Right cardiac atrium (tissue), 5 donors: ENCODE measurements at regions not wholly inside any gene's neighbourhood (a gene's known extent, or its start where the extent isn't known, plus 50 kb on each side); places are given as distances from the start of the nearest gene placed in this dataset.
"Not testable (repeated sequence)": the region's sequence is repeated elsewhere in the genome, so short reads cannot be mapped to it uniquely, and the experiment has no call there.

Source experiments
- ATAC-seq, 2 donors: fragments of 200-7000 bp; cut with Tn5 transposase; one replicate each; pipeline versions ENCODE4 v1.8.0 to v1.9.1; 2020; ENCODE audit warnings: moderate library complexity in 2 of 2, mild to moderate bottlenecking in 1 of 2
- DNase-seq, 3 donors: peaks; one replicate each; pipeline ENCODE4 v3.0.0-alpha.2; 2020
- H3K27ac ChIP-seq: one replicate; pipeline ENCODE4 v1.5.1; 2013; ENCODE audit warnings: mild to moderate bottlenecking, low read length, control low read depth, moderate library complexity
- H3K27me3 ChIP-seq: one replicate; pipeline ENCODE4 v1.6.1; 2013; ENCODE audit not compliant: control insufficient read depth, insufficient read depth
- H3K4me1 ChIP-seq: one replicate; pipeline ENCODE4 v1.6.1; 2013; ENCODE audit warnings: low read length; ENCODE audit not compliant: control insufficient read depth, insufficient read depth
- H3K4me3 ChIP-seq: one replicate; pipeline ENCODE4 v1.5.1; 2013; ENCODE audit warnings: low read length, control low read depth
- H3K9me3 ChIP-seq: one replicate; pipeline ENCODE4 v1.6.1; 2013; ENCODE audit warnings: low read length; ENCODE audit not compliant: control insufficient read depth
- WGBS: extraction: QIAGEN DNeasy Blood & Tissue Kit; methylation state at CpG from one replicate; pipeline ENCODE4 v1.1.7; 2013; 5-methylcytosine and 5-hydroxymethylcytosine counted together
- intact Hi-C, 4 donors: fragments of 100-400 bp; cut with DNase I; formaldehyde crosslinking; loops; one replicate each; pipeline versions ENCODE4 v1.11.0 to v1.14.0; 2022 to 2023
- donor health status: healthy with polysubstance abuse.
- donor health status: DM: no; HTN: yes; CAD: no.
- donor health status: DM: no; HTN: no; CAD: no.
- donor health status: DM: no; HTN: yes; CAD: no; lungs with severe emphysema.
- donor health status: DM: yes; HTN: yes; CAD: no.

GRCh38 chrX:45577361-45577760, 376.7 kb upstream of the DIPK2B start:
- Histone ChIP-seq H3K27me3 (no peaks in the 10 kb centered on the region), H3K4me1 (no peaks in the 10 kb centered on the region), H3K4me3 (no peak overlapping the region), H3K27ac (no peak overlapping the region), H3K9me3 (no peaks in the 10 kb centered on the region)
- DNase-seq = no peak
- no peak for ATAC-seq
- intact Hi-C loops = no loop called here
- WGBS = 95% methylated on average over 1 of the region's 1 CpG

GRCh38 chrX:45571453-45571852, 370.8 kb upstream of the DIPK2B start:
- 72% methylated on average over 4 of the region's 4 CpGs for WGBS
- H3K9me3 ChIP-seq = no peaks in the 10 kb centered on the region
- no peak overlapping the region for H3K27ac ChIP-seq
- H3K27me3 ChIP-seq = no peaks in the 10 kb centered on the region
- ATAC-seq = no peak
- H3K4me1 ChIP-seq = no peaks in the 10 kb centered on the region
- no peak overlapping the region for H3K4me3 ChIP-seq
- intact Hi-C loops = no loop called here
- DNase-seq = no peak

- Histone ChIP-seq H3K4me3 (no peak overlapping the region), H3K27ac (no peak overlapping the region), H3K4me1 (no peaks in the 10 kb centered on the region), H3K9me3 (no peaks in the 10 kb centered on the region), H3K27me3 (no peaks in the 10 kb centered on the region)
- DNase-seq (no peak), ATAC-seq (no peak)
- WGBS = 90% methylated on average over 2 of the region's 2 CpGs
- intact Hi-C loops = no loop called here
These were observed 365.8 kb upstream of the DIPK2B start for GRCh38 chrX:45566456-45566855.

- Histone ChIP-seq H3K4me3 (no peak overlapping the region), H3K4me1 (no peaks in the 10 kb centered on the region), H3K27ac (no peak overlapping the region), H3K27me3 (no peaks in the 10 kb centered on the region), H3K9me3 (no peaks in the 10 kb centered on the region)
- intact Hi-C loops = no loop called here
- 25% methylated on average over 2 of the region's 2 CpGs for WGBS
- DNase-seq = no peak
- ATAC-seq = no peak
These were observed 356.7 kb upstream of the DIPK2B start for GRCh38 chrX:45557387-45557786.

- intact Hi-C loops = no loop called here
These were observed 354.1 kb upstream of the DIPK2B start for GRCh38 chrX:45554736-45555135.

GRCh38 chrX:45553417-45553816, 352.7 kb upstream of the DIPK2B start:
- WGBS = 71% methylated on average over 1 of the region's 1 CpG

More at GRCh38 chrX:45554736-45555135, 354.1 kb upstream of the DIPK2B start:
- DNase-seq = no peak
- Histone ChIP-seq H3K4me1 (no peaks in the 10 kb centered on the region), H3K27me3 (no peaks in the 10 kb centered on the region), H3K27ac (no peak overlapping the region), H3K9me3 (no peaks in the 10 kb centered on the region), H3K4me3 (no peak overlapping the region)
- WGBS = 90% methylated on average over 1 of the region's 1 CpG
- ATAC-seq = no peak

GRCh38 chrX:45546697-45547096, 346.0 kb upstream of the DIPK2B start:
- H3K9me3 ChIP-seq, H3K27ac ChIP-seq, ATAC-seq, H3K4me1 ChIP-seq, DNase-seq, H3K4me3 ChIP-seq, intact Hi-C loops, H3K27me3 ChIP-seq: not testable (repeated sequence)

More at GRCh38 chrX:45553417-45553816, 352.7 kb upstream of the DIPK2B start:
- H3K4me3 ChIP-seq = no peak overlapping the region
- H3K27me3 ChIP-seq = no peaks in the 10 kb centered on the region
- no peaks in the 10 kb centered on the region for H3K9me3 ChIP-seq
- H3K27ac ChIP-seq = no peak overlapping the region
- no peaks in the 10 kb centered on the region for H3K4me1 ChIP-seq
- no peak for ATAC-seq
- no peak for DNase-seq
- intact Hi-C loops = no loop called here

GRCh38 chrX:45540181-45540580, 339.5 kb upstream of the DIPK2B start:
- no peak overlapping the region for H3K27ac ChIP-seq
- H3K9me3 ChIP-seq = no peaks in the 10 kb centered on the region
- 68% methylated on average over 2 of the region's 2 CpGs for WGBS
- intact Hi-C loops = no loop called here
- H3K4me1 ChIP-seq = no peaks in the 10 kb centered on the region
- H3K27me3 ChIP-seq = no peaks in the 10 kb centered on the region
- H3K4me3 ChIP-seq = no peak overlapping the region
- DNase-seq (no peak), ATAC-seq (no peak)

- Histone ChIP-seq H3K27me3 (no peaks in the 10 kb centered on the region), H3K4me1 (no peaks in the 10 kb centered on the region), H3K4me3 (no peak overlapping the region), H3K9me3 (no peaks in the 10 kb centered on the region), H3K27ac (no peak overlapping the region)
- intact Hi-C loops = no loop called here
- ATAC-seq = no peak
- 88% methylated on average over 1 of the region's 1 CpG for WGBS
- no peak for DNase-seq
These were observed 337.3 kb upstream of the DIPK2B start for GRCh38 chrX:45537936-45538335.

- no peaks in the 10 kb centered on the region for H3K4me1 ChIP-seq
- no peaks in the 10 kb centered on the region for H3K27me3 ChIP-seq
- DNase-seq = no peak
- 83% methylated on average over 4 of the region's 4 CpGs for WGBS
- no peaks in the 10 kb centered on the region for H3K9me3 ChIP-seq
- intact Hi-C loops = no loop called here
- no peak for ATAC-seq
- no peak overlapping the region for H3K4me3 ChIP-seq
- H3K27ac ChIP-seq = no peak overlapping the region
These were observed 327.2 kb upstream of the DIPK2B start for GRCh38 chrX:45527834-45528233.

GRCh38 chrX:45524805-45525204, 324.1 kb upstream of the DIPK2B start:
- ATAC-seq (no peak), DNase-seq (no peak)
- H3K4me3 ChIP-seq = no peak overlapping the region
- intact Hi-C loops = no loop called here
- H3K27me3 ChIP-seq = no peaks in the 10 kb centered on the region
- H3K9me3 ChIP-seq = no peaks in the 10 kb centered on the region
- H3K27ac ChIP-seq = no peak overlapping the region
- 87% methylated on average over 3 of the region's 3 CpGs for WGBS
- no peaks in the 10 kb centered on the region for H3K4me1 ChIP-seq

- DNase-seq (no peak), ATAC-seq (no peak)
- no peak overlapping the region for H3K4me3 ChIP-seq
- WGBS = 94% methylated on average over 1 of the region's 1 CpG
- H3K9me3 ChIP-seq = no peaks in the 10 kb centered on the region
- intact Hi-C loops = no loop called here
- H3K4me1 ChIP-seq = no peaks in the 10 kb centered on the region
- no peaks in the 10 kb centered on the region for H3K27me3 ChIP-seq
- no peak overlapping the region for H3K27ac ChIP-seq
These were observed 323.6 kb upstream of the DIPK2B start for GRCh38 chrX:45524296-45524695.
